H1 (cell line): ENCODE measurements at regions not wholly inside any gene's neighbourhood (a gene's known extent, or its start where the extent isn't known, plus 50 kb on each side); places are given as distances from the start of the nearest gene placed in this dataset.

Source experiments
- CTCF ChIA-PET: fragments of 300-600 bp; sonication (Branson Sonifier 250); formaldehyde crosslinking; loops from one replicate; lab custom pipeline; 2021; ENCODE audit not compliant: partially characterized antibody; lab: Charles Lee
- POLR2A ChIA-PET: fragments of 300-600 bp; sonication (Branson Sonifier 250); formaldehyde crosslinking; loops from one replicate; lab custom pipeline; 2021; ENCODE audit warnings: inconsistent platforms; ENCODE audit not compliant: partially characterized antibody; lab: Charles Lee
- DNase-seq, 2 experiments: peaks; one replicate each; pipeline versions ENCODE4 v3.0.0 to v3.0.0-alpha.2; 2010 to 2022; ENCODE audit warnings: low spot score in 2 of 2, low read depth in 1 of 2, mixed read lengths in 1 of 2
- FAIRE-seq: peaks from 2 replicates; lab custom pipeline; 2011; peaks lifted over from hg19 to GRCh38; lab: Jason Lieb, UNC
- H2AFZ ChIP-seq: 2 replicates; pipeline ENCODE4 v1.8.1; 2012; ENCODE audit warnings: low read length, inconsistent platforms
- H2AK5ac ChIP-seq: 2 replicates; pipeline ENCODE4 v1.6.1; 2013; ENCODE audit warnings: low read depth, low read length
- H2BK120ac ChIP-seq: replicated peaks from 2 replicates; pipeline ENCODE3; 2013; ENCODE audit warnings: low read depth, low read length, inconsistent platforms
- H2BK12ac ChIP-seq: 2 replicates; pipeline ENCODE4 v1.6.1; 2013; ENCODE audit warnings: low read depth, low read length
- H2BK15ac ChIP-seq: 2 replicates; pipeline ENCODE4 v1.6.1; 2013; ENCODE audit warnings: low read length
- H2BK20ac ChIP-seq: 2 replicates; pipeline ENCODE4 v1.6.1; 2013; ENCODE audit warnings: low read length
- H2BK5ac ChIP-seq: 2 replicates; pipeline ENCODE4 v1.6.1; 2013; ENCODE audit warnings: low read depth, low read length
- H3K14ac ChIP-seq: 2 replicates; pipeline ENCODE4 v1.6.1; 2013; ENCODE audit warnings: inconsistent platforms; ENCODE audit not compliant: insufficient read length
- H3K18ac ChIP-seq: 2 replicates; pipeline ENCODE4 v1.6.1; 2013; ENCODE audit warnings: low read length; ENCODE audit errors: extremely low read depth
- H3K23ac ChIP-seq: 2 replicates; pipeline ENCODE4 v1.6.1; 2013; ENCODE audit warnings: inconsistent platforms; ENCODE audit not compliant: insufficient read length
- H3K23me2 ChIP-seq: 2 replicates; pipeline ENCODE4 v1.6.1; 2013; ENCODE audit warnings: low read depth, low read length
- H3K27ac ChIP-seq: 2 replicates; pipeline ENCODE4 v1.6.1; 2011; ENCODE audit warnings: low read depth, low read length, inconsistent platforms
- H3K27me3 ChIP-seq, 4 experiments: replicated peaks in 1 of 4; 1 replicate in 1 of 4; 2 replicates in 3 of 4; pipeline versions ENCODE4 v1.6.1 to v1.8.1; 2011 to 2013; ENCODE audit warnings: low read length in 3 of 4, mild to moderate bottlenecking in 3 of 4, inconsistent platforms in 2 of 4, mixed read lengths in 2 of 4, moderate library complexity in 1 of 4; ENCODE audit not compliant: control insufficient read depth in 3 of 4, insufficient read depth in 3 of 4; ENCODE audit errors: extremely low read depth in 1 of 4
- H3K36me3 ChIP-seq, 4 experiments: 2 replicates each; pipeline versions ENCODE4 v1.6.1 to v1.8.1; 2011 to 2013; ENCODE audit warnings: mild to moderate bottlenecking in 4 of 4, low read length in 3 of 4, moderate library complexity in 2 of 4, control low read depth in 1 of 4, inconsistent platforms in 1 of 4; ENCODE audit not compliant: insufficient read depth in 4 of 4, control insufficient read depth in 2 of 4
- H3K4ac ChIP-seq: replicated peaks from 2 replicates; pipeline ENCODE3; 2013; ENCODE audit warnings: low read length, low read depth, mixed read lengths, inconsistent platforms; ENCODE audit not compliant: insufficient read length
- H3K4me1 ChIP-seq, 4 experiments: replicated peaks in 1 of 4; 1 replicate in 1 of 4; 2 replicates in 3 of 4; pipeline versions ENCODE4 v1.6.1 to v1.8.1; 2011 to 2013; ENCODE audit warnings: low read length in 3 of 4, inconsistent platforms in 2 of 4, mixed read lengths in 1 of 4; ENCODE audit not compliant: insufficient read depth in 4 of 4, control insufficient read depth in 3 of 4
- H3K4me2 ChIP-seq, 2 experiments: 2 replicates each; pipeline versions ENCODE4 v1.6.1 to v1.8.1; 2011 to 2013; ENCODE audit warnings: low read depth in 2 of 2, low read length in 2 of 2, control low read depth in 1 of 2, inconsistent platforms in 1 of 2, mild to moderate bottlenecking in 1 of 2; ENCODE audit not compliant: insufficient read depth in 1 of 2
- H3K4me3 ChIP-seq, 4 experiments: fragments of 200-600, 300-600 bp in 1 of 4; sonication (generic), shearing (Covaris generic), sonication (Bioruptor Twin) in 1 of 4; 2 replicates each; pipeline versions ENCODE4 v1.5.1 to v1.8.1; 2011 to 2016; ENCODE audit warnings: low read length in 4 of 4, low read depth in 3 of 4, control low read depth in 2 of 4, inconsistent platforms in 2 of 4, mild to moderate bottlenecking in 2 of 4, mixed read lengths in 1 of 4, moderate library complexity in 1 of 4; ENCODE audit not compliant: insufficient read depth in 2 of 4; ENCODE audit errors: extremely low read depth in 1 of 4
- H3K56ac ChIP-seq: replicated peaks from 2 replicates; pipeline ENCODE3; 2013; ENCODE audit warnings: low read depth, mild to moderate bottlenecking, mixed read lengths, low read length, inconsistent platforms; ENCODE audit not compliant: insufficient read length
- H3K79me1 ChIP-seq: 2 replicates; pipeline ENCODE4 v1.6.1; 2013; ENCODE audit warnings: low read depth, low read length, control low read depth
- H3K79me2 ChIP-seq, 2 experiments: 2 replicates each; pipeline versions ENCODE4 v1.6.1 to v1.8.1; 2012 to 2013; ENCODE audit warnings: low read length in 2 of 2, mild to moderate bottlenecking in 2 of 2, inconsistent platforms in 1 of 2; ENCODE audit not compliant: insufficient read depth in 2 of 2, control insufficient read depth in 1 of 2
- H3K9ac ChIP-seq, 4 experiments: replicated peaks in 1 of 4; 1 replicate in 1 of 4; 2 replicates in 3 of 4; pipeline versions ENCODE4 v1.6.1 to v1.8.1; 2011 to 2013; ENCODE audit warnings: low read depth in 3 of 4, low read length in 3 of 4, control low read depth in 2 of 4, mild to moderate bottlenecking in 2 of 4, moderate library complexity in 2 of 4, inconsistent platforms in 1 of 4; ENCODE audit errors: extremely low read depth in 1 of 4
- H3K9me3 ChIP-seq, 2 experiments: 2 replicates each; pipeline versions ENCODE4 v1.6.1 to v1.8.1; 2012 to 2013; ENCODE audit warnings: mild to moderate bottlenecking in 2 of 2, moderate library complexity in 2 of 2, control low read depth in 1 of 2, inconsistent platforms in 1 of 2, low read depth in 1 of 2, low read length in 1 of 2, mixed read lengths in 1 of 2; ENCODE audit not compliant: insufficient read depth in 2 of 2
- H4K20me1 ChIP-seq, 2 experiments: replicated peaks in 1 of 2; 2 replicates each; pipeline versions ENCODE3 to v1.8.1; 2011 to 2013; ENCODE audit warnings: inconsistent platforms in 2 of 2, low read length in 2 of 2, mild to moderate bottlenecking in 1 of 2; ENCODE audit not compliant: insufficient read depth in 2 of 2, control insufficient read depth in 1 of 2
- H4K5ac ChIP-seq: 2 replicates; pipeline ENCODE4 v1.6.1; 2013; ENCODE audit warnings: low read length, low read depth, mixed read lengths, inconsistent platforms; ENCODE audit not compliant: insufficient read length
- H4K8ac ChIP-seq: 2 replicates; pipeline ENCODE4 v1.8.0; 2013; ENCODE audit warnings: mild to moderate bottlenecking, moderate library complexity, low read length, inconsistent platforms; ENCODE audit not compliant: insufficient read depth; ENCODE audit errors: extremely low read depth
- H4K91ac ChIP-seq: replicated peaks from 2 replicates; pipeline ENCODE3; 2013; ENCODE audit warnings: low read length, mixed read lengths, inconsistent platforms; ENCODE audit not compliant: insufficient read length
- POLR2AphosphoS5 ChIP-seq: IDR thresholded peaks from 2 replicates; pipeline ENCODE4 v1.6.1; 2011; ENCODE audit warnings: low read depth, low read length
- WGBS, 2 experiments: shearing (Covaris generic) in 1 of 2; methylation state at CpG; one replicate each; pipeline versions ENCODE4 v1.1.6 to v1.1.7; 2013 to 2015; ENCODE audit warnings: low lambda C conversion rate in 2 of 2, mixed read lengths in 2 of 2, inconsistent platforms in 1 of 2, low coverage in 1 of 2, missing lambda C conversion rate in 1 of 2; ENCODE audit not compliant: insufficient replicate concordance in 2 of 2, insufficient coverage in 1 of 2, insufficient read length in 1 of 2; ENCODE audit errors: extremely low coverage in 1 of 2, missing lambda C conversion rate in 1 of 2; 5-methylcytosine and 5-hydroxymethylcytosine counted together

GRCh38 chr15:72859017-72859756, 75.6 kb upstream of the ADPGK start:
- Histone ChIP-seq H3K4me1 (0 out of 7 replicates have a peak, but pooled peaks cover 0 to 3% (median 0%) of the 10 kb centered on the region in 4 experiments), H3K23me2 (no peaks in the 10 kb centered on the region; the same call in 1 of the 2 replicates), H3K79me1 (no peaks in the 10 kb centered on the region), H2AFZ (no peak overlapping the region), H3K4me2 (no peak overlapping the region), H3K23ac (no peak overlapping the region), H3K9ac (no peak overlapping the region), H2BK15ac (no peak overlapping the region), H3K79me2 (no peaks in the 10 kb centered on the region), H4K8ac (no peak overlapping the region), H3K18ac (no peak overlapping the region), H4K5ac (no peak overlapping the region), H2AK5ac (no peak overlapping the region), H4K91ac (no peak overlapping the region), H2BK20ac (no peak overlapping the region), H2BK12ac (no peak overlapping the region), H3K27me3 (no peaks in the 10 kb centered on the region; a peak in 1 of 7 replicates), H3K4me3 (no peak overlapping the region), H2BK5ac (no peak overlapping the region), H3K9me3 (no peaks in the 10 kb centered on the region), H3K56ac (no peak overlapping the region), H3K4ac (no peak overlapping the region), H3K36me3 (no peaks in the 10 kb centered on the region), H3K27ac (no peak overlapping the region), H3K14ac (no peak overlapping the region), H2BK120ac (no peak overlapping the region), H4K20me1 (no peaks in the 10 kb centered on the region)
- FAIRE-seq (no peak), DNase-seq (no peak)
- no peak for TF ChIP-seq POLR2AphosphoS5
- ChIA-PET POLR2A (no interaction called here), CTCF (no interaction called here)
- WGBS, 2 experiments, result 82% methylated on average over 10 of the region's 10 CpGs; no CpG with 5 or more reads in 1 of the 2 experiments
